Lower lobe of right lung (tissue), 2 donors: ENCODE measurements at regions not wholly inside any gene's neighbourhood (a gene's known extent, or its start where the extent isn't known, plus 50 kb on each side); places are given as distances from the start of the nearest gene placed in this dataset.

ENCODE experiments used
- ATAC-seq, 2 donors: fragments of 200-7000 bp; cut with Tn5 transposase; one replicate each; pipeline ENCODE4 v1.9.1; 2020 to 2022; ENCODE audit warnings: mild to moderate bottlenecking in 2 of 2, moderate library complexity in 2 of 2
- DNase-seq: peaks from one replicate; pipeline ENCODE4 v3.0.0-alpha.2; 2020
- H3K27ac ChIP-seq: fragments of 200-600 bp; one replicate; pipeline ENCODE4 v1.8.0; 2022
- H3K27me3 ChIP-seq: fragments of 200-600 bp; one replicate; pipeline ENCODE4 v1.8.0; 2022; ENCODE audit warnings: low read depth
- H3K36me3 ChIP-seq: fragments of 200-600 bp; one replicate; pipeline ENCODE4 v1.8.0; 2022; ENCODE audit warnings: mild to moderate bottlenecking
- H3K4me1 ChIP-seq: fragments of 200-600 bp; one replicate; pipeline ENCODE4 v1.8.0; 2022
- H3K4me3 ChIP-seq: fragments of 200-600 bp; one replicate; pipeline ENCODE4 v1.8.0; 2022; ENCODE audit warnings: mild to moderate bottlenecking
- H3K9me3 ChIP-seq: fragments of 200-600 bp; one replicate; pipeline ENCODE4 v1.8.0; 2022
- intact Hi-C: fragments of 100-400 bp; cut with DNase I; formaldehyde crosslinking; loops from one replicate; pipeline ENCODE4 v1.11.0; 2022
- TF ChIP-seq, protein P1 (sequence below): fragments of 200-600 bp; IDR thresholded peaks from one replicate; pipeline ENCODE4 v1.8.0; 2022; ENCODE audit warnings: antibody characterized with exemption, mild to moderate bottlenecking
- donor health status: DM: no; HTN: yes; CAD: no; lungs with severe emphysema.

GRCh38 chr22:48431536-48432315, 1395.9 kb downstream of the BRD1 start:
- DNase-seq = no peak
- no peaks in the 10 kb centered on the region for H3K36me3 ChIP-seq
- no peaks in the 10 kb centered on the region for H3K9me3 ChIP-seq
- no peak overlapping the region for H3K27ac ChIP-seq
- no peak overlapping the region for H3K4me3 ChIP-seq
- intact Hi-C loops = no loop called here
- no peaks in the 10 kb centered on the region for H3K27me3 ChIP-seq
- H3K4me1 ChIP-seq = no peaks in the 10 kb centered on the region
- peak in 1 of 2 donors; percentile 18 for ATAC-seq
- TF ChIP-seq, protein P1, sequence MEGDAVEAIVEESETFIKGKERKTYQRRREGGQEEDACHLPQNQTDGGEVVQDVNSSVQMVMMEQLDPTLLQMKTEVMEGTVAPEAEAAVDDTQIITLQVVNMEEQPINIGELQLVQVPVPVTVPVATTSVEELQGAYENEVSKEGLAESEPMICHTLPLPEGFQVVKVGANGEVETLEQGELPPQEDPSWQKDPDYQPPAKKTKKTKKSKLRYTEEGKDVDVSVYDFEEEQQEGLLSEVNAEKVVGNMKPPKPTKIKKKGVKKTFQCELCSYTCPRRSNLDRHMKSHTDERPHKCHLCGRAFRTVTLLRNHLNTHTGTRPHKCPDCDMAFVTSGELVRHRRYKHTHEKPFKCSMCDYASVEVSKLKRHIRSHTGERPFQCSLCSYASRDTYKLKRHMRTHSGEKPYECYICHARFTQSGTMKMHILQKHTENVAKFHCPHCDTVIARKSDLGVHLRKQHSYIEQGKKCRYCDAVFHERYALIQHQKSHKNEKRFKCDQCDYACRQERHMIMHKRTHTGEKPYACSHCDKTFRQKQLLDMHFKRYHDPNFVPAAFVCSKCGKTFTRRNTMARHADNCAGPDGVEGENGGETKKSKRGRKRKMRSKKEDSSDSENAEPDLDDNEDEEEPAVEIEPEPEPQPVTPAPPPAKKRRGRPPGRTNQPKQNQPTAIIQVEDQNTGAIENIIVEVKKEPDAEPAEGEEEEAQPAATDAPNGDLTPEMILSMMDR = no peak

GRCh38 chr22:48431014-48431413, 1396.7 kb downstream of the BRD1 start:
- Histone ChIP-seq H3K36me3 (no peaks in the 10 kb centered on the region), H3K9me3 (no peaks in the 10 kb centered on the region), H3K4me1 (no peaks in the 10 kb centered on the region), H3K27ac (no peak overlapping the region), H3K4me3 (no peak overlapping the region), H3K27me3 (no peaks in the 10 kb centered on the region)
- TF ChIP-seq, protein P1 = no peak
- DNase-seq (no peak), ATAC-seq (no peak)
- intact Hi-C loops = no loop called here

- no peaks in the 10 kb centered on the region for H3K36me3 ChIP-seq
- DNase-seq (no peak), ATAC-seq (no peak)
Measured at GRCh38 chr22:48429446-48430020, 1398.1 kb downstream of the BRD1 start.

GRCh38 chr22:48428631-48429371, 1398.9 kb downstream of the BRD1 start:
- H3K36me3 ChIP-seq = no peaks in the 10 kb centered on the region
- ATAC-seq (no peak), DNase-seq (no peak)
- no peaks in the 10 kb centered on the region for H3K9me3 ChIP-seq
- no peak overlapping the region for H3K4me3 ChIP-seq
- no peaks in the 10 kb centered on the region for H3K27me3 ChIP-seq
- TF ChIP-seq, protein P1 = no peak
- no peaks in the 10 kb centered on the region for H3K4me1 ChIP-seq
- H3K27ac ChIP-seq = no peak overlapping the region
- intact Hi-C loops = no loop called here

More at GRCh38 chr22:48429446-48430020, 1398.1 kb downstream of the BRD1 start:
- H3K27ac ChIP-seq = no peak overlapping the region
- no peak overlapping the region for H3K4me3 ChIP-seq
- intact Hi-C loops = no loop called here
- no peaks in the 10 kb centered on the region for H3K27me3 ChIP-seq
- no peaks in the 10 kb centered on the region for H3K4me1 ChIP-seq
- TF ChIP-seq, protein P1 = no peak
- no peaks in the 10 kb centered on the region for H3K9me3 ChIP-seq

- TF ChIP-seq, protein P1 = no peak
- H3K4me1 ChIP-seq = no peaks in the 10 kb centered on the region
- ATAC-seq (no peak), DNase-seq (no peak)
- no peak overlapping the region for H3K27ac ChIP-seq
- no peaks in the 10 kb centered on the region for H3K36me3 ChIP-seq
- H3K27me3 ChIP-seq = no peaks in the 10 kb centered on the region
- no peak overlapping the region for H3K4me3 ChIP-seq
- intact Hi-C loops = no loop called here
- H3K9me3 ChIP-seq = no peaks in the 10 kb centered on the region
Measured at GRCh38 chr22:48427731-48428211, 1399.9 kb downstream of the BRD1 start.
